ENCODE measurements at regions not wholly inside any gene's neighbourhood (a gene's known extent, or its start where the extent isn't known, plus 50 kb on each side); places are given as distances from the start of the nearest gene placed in this dataset.

DNA sequence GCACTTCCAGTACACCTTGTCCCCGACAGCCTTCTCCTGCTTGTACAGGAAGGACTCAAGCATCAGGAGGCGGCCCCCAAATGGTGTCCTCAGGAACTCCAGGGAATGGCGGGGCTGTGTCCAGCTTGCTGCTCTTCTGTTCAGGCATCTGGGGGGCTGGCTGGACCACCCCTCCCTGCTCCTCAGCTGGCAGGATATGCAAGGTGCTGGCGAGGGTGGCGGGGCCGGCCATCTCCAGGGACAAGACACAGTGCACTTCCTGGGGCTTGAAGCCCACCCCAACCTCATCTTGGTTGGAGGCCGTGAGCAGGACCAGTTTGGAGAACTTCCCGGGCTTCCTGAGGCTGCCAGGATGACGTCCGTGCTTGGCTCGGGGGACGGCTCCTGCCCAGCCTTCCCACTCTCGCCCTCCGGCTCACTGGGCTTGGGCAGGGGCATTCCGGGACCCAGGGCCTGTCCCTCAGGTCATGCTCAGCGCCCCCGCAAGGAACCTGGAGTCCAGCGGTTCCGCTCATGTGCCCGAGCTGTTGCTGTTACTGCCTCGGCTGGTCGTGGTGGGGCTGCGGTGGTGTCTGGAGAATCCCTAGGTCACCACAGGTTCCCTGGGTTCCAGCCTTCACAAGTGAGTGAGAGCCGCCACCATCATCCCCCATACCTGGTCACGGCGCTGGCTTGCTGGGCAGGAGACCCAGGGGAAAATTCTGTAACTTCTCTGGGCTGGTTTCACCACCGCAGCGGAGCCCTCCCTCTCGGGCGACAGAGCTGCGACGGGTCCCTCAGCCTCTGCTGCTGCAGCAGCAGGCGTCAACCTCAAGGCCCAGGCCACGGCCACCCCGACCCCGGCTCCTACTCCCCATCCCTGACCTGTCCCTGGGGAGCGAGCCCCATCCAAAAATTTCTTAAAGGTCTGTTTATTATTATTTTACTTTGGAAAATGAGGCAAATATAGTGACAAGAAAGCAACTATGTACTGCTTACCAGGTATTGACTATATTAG is 82.8 kb upstream of the FXR1 start:
- no peak for DNase-seq

GRCh38 chr3:180835501-180835900 is 77.0 kb upstream of the FXR1 start:
- no peak for DNase-seq

- DNase-seq = no peak
Observed at GRCh38 chr3:180836766-180837165, 75.7 kb upstream of the FXR1 start.

GRCh38 chr3:180854887-180855286 is 57.6 kb upstream of the FXR1 start:
- DNase-seq = no peak

DNA sequence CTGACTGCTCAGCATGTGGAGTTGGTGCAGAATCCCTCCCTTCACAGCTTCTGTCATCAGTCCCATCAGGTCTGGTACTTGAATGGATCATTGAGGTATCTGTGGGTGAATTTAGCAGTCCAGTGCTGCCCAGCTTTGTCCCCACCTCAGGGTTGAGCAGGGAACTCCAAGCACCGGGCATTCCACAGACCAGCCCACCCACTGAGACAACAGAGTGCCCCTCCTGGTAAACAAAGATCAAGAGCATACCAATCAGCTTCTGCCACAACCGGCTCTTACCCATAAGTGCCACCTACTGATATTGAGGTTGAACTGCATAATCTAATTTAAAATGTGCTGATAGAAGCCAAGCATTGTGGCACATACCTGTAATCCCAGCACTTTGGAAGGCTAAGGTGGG is 57.1 kb upstream of the FXR1 start:
- peak; percentile 79 for DNase-seq

- no peak for DNase-seq
Observed at GRCh38 chr3:180855956-180856355, 56.5 kb upstream of the FXR1 start.

GRCh38 chr3:180860180-180860858 is 52.2 kb upstream of the FXR1 start:
- no peak for DNase-seq
